BJ (cell line): ENCODE measurements at regions not wholly inside any gene's neighbourhood (a gene's known extent, or its start where the extent isn't known, plus 50 kb on each side); places are given as distances from the start of the nearest gene placed in this dataset.

Experiments
- CTCF ChIA-PET: fragments of 350-600 bp; formaldehyde crosslinking; extraction: SDS; loops from one replicate; lab custom pipeline; 2021; ENCODE audit warnings: antibody characterized with exemption, inconsistent platforms; lab: Yijun Ruan, JAX
- POLR2A ChIA-PET: fragments of 300-600 bp; sonication (Branson Sonifier 250); formaldehyde crosslinking; extraction: SDS; loops from one replicate; lab custom pipeline; 2021; ENCODE audit warnings: antibody characterized with exemption; lab: Charles Lee
- DNase-seq: peaks from one replicate; pipeline ENCODE4 v3.0.0-alpha.2; 2011; ENCODE audit warnings: low read depth
- H3K27me3 ChIP-seq: 2 replicates; pipeline ENCODE4 v1.6.0; 2011; ENCODE audit warnings: low read length; ENCODE audit not compliant: control insufficient read depth, insufficient read depth
- H3K36me3 ChIP-seq: 2 replicates; pipeline ENCODE4 v1.5.1; 2011; ENCODE audit warnings: low read length; ENCODE audit not compliant: control insufficient read depth, insufficient read depth
- H3K4me3 ChIP-seq: 2 replicates; pipeline ENCODE4 v1.5.1; 2011; ENCODE audit warnings: low read depth, mild to moderate bottlenecking, control low read depth, low read length
- CTCF ChIP-seq: IDR thresholded peaks from 2 replicates; pipeline ENCODE4 v1.5.1; 2011; ENCODE audit warnings: low read depth, mild to moderate bottlenecking, control low read depth, inconsistent platforms, low read length, moderate library complexity; ENCODE audit not compliant: insufficient read depth

- ChIA-PET POLR2A (no interaction called here), CTCF (no interaction called here)
- no peak for DNase-seq
Observed at GRCh38 chr7:68697796-68698280, 900.4 kb upstream of the AUTS2 start.

GRCh38 chr7:68699090-68699711, 899.1 kb upstream of the AUTS2 start:
- no peak for DNase-seq
- H3K4me3 ChIP-seq, result no peak overlapping the region
- no peaks in the 10 kb centered on the region for H3K27me3 ChIP-seq
- H3K36me3 ChIP-seq, result no peaks in the 10 kb centered on the region
- TF ChIP-seq CTCF, result no peak
- ChIA-PET CTCF (no interaction called here), POLR2A (no interaction called here)

More at GRCh38 chr7:68697796-68698280, 900.4 kb upstream of the AUTS2 start:
- H3K4me3 ChIP-seq, result no peak overlapping the region
- H3K27me3 ChIP-seq, result no peaks in the 10 kb centered on the region
- no peaks in the 10 kb centered on the region for H3K36me3 ChIP-seq
- TF ChIP-seq CTCF, result no peak

DNA sequence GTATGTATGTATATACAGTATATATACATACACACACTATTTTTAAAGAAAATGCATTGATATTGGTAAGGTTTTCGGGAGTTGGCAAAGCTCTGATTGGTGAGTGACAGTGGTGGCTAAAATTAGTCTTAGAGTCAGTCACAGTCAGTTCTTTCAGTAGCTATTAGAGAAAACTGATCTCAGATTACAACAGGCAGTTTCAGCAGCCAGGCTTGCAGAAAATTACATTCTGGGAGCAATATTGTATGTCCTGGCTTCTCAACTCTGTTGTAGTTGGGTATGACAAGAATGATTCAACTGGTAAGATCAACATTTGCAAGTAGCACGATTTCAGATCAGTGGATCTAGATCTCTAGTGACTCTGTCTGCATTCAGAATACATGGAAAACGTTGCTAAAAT, 897.9 kb upstream of the AUTS2 start:
- Histone ChIP-seq H3K36me3 (no peaks in the 10 kb centered on the region), H3K27me3 (no peaks in the 10 kb centered on the region), H3K4me3 (no peak overlapping the region)
- no peak for TF ChIP-seq CTCF
- no peak for DNase-seq
- ChIA-PET CTCF (interaction anchor here (0.6 kb wide), 1 partner anchor 101 kb away, joined by 3 read pairs; no protein-coding TSS in a partner anchor), POLR2A (no interaction called here)

DNA sequence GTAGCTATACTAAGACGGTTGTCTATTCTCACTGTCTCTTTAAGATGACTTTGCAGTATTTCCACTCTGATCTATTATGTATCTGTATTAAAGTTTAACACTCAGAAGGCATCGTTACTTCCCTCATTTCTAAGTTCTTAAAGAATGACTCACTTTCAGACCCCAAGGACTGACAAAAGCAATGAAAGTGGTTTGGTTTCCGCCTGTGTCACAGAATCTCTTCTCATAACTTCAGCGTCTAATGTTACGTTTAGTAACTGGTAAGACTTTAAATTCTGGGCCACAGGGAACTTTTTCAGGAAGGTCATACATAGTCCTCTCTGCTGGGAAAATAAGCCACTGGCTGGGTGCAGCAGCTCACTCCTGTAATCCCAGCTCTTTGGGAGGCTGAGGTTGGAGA, 892.0 kb upstream of the AUTS2 start:
- TF ChIP-seq CTCF, result no peak
- peak; percentile 20 for DNase-seq
- Histone ChIP-seq H3K4me3 (no peak overlapping the region), H3K36me3 (no peaks in the 10 kb centered on the region), H3K27me3 (no peaks in the 10 kb centered on the region)
- CTCF ChIA-PET, result no interaction called here
- POLR2A ChIA-PET, result no interaction called here

DNA sequence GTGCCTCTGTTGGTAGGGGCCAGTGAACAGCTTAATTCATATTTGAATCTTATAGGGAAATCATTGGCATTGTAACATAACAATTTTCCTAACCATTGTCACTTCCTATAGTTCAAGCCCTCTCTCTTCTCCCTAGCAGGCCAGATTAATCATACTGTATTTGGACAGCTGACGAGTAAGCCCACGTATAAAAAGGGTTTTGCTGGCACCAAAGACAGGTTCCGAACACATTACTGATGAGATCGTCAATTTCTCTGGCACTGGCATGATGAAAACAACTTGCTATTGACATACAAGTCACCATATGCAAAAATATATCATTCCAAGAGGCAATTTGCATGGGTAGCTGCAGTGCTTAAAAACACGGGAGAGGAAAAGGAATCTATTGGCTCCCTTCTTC, 891.1 kb upstream of the AUTS2 start:
- ChIA-PET POLR2A (no interaction called here), CTCF (no interaction called here)
- Histone ChIP-seq H3K4me3 (no peak overlapping the region), H3K36me3 (no peaks in the 10 kb centered on the region), H3K27me3 (no peaks in the 10 kb centered on the region)
- DNase-seq, result no peak
- no peak for TF ChIP-seq CTCF
